Vagina (tissue), 2 donors: ENCODE measurements at regions not wholly inside any gene's neighbourhood (a gene's known extent, or its start where the extent isn't known, plus 50 kb on each side); places are given as distances from the start of the nearest gene placed in this dataset.

Experiments used
- DNase-seq, 2 donors: peaks; one replicate each; pipeline ENCODE4 v3.0.0-alpha.2; 2017; ENCODE audit errors: extremely low spot score in 2 of 2
- H3K27ac ChIP-seq: fragments of 200-600 bp; sonication (generic); one replicate; pipeline ENCODE4 v1.5.1; 2019
- H3K27me3 ChIP-seq: fragments of 200-600 bp; sonication (generic); one replicate; pipeline ENCODE4 v1.5.1; 2019
- H3K36me3 ChIP-seq, 2 donors: fragments of 200-600 bp; sonication (generic); one replicate each; pipeline ENCODE4 v1.5.1; 2017 to 2019
- H3K4me1 ChIP-seq: fragments of 200-600 bp; sonication (generic); one replicate; pipeline ENCODE4 v1.5.1; 2019
- H3K4me3 ChIP-seq, 2 donors: fragments of 200-600 bp; sonication (generic); 1 replicate in 1 of 2; 2 replicates in 1 of 2; pipeline ENCODE4 v1.5.1; 2016 to 2019
- H3K9me3 ChIP-seq: fragments of 200-600 bp; sonication (generic); one replicate; pipeline ENCODE4 v1.5.1; 2019
- CTCF ChIP-seq, 3 experiments: fragments of 450-650 bp in 2 of 3; fragments of 200-600 bp in 1 of 3; sonication (generic) in 1 of 3; IDR thresholded peaks; one replicate each; pipeline ENCODE4 v1.5.1; 2017 to 2019; ENCODE audit warnings: antibody characterized with exemption in 3 of 3, mild to moderate bottlenecking in 2 of 3, moderate library complexity in 2 of 3
- POLR2A ChIP-seq, 2 donors: fragments of 450-650 bp; IDR thresholded peaks; one replicate each; pipeline ENCODE4 v1.6.1; 2017; ENCODE audit warnings: antibody characterized with exemption in 2 of 2, mild to moderate bottlenecking in 2 of 2, moderate library complexity in 2 of 2
- POLR2AphosphoS5 ChIP-seq, 2 donors: sonication (generic); formaldehyde crosslinking; IDR thresholded peaks; one replicate each; pipeline ENCODE4 v1.9.0; 2017; ENCODE audit warnings: antibody characterized with exemption in 2 of 2, mild to moderate bottlenecking in 2 of 2, low read depth in 1 of 2; ENCODE audit not compliant: insufficient read depth in 1 of 2
- intact Hi-C: fragments of 100-400 bp; cut with DNase I; formaldehyde crosslinking; loops from one replicate; pipeline ENCODE4 v1.15.1; 2023

DNA sequence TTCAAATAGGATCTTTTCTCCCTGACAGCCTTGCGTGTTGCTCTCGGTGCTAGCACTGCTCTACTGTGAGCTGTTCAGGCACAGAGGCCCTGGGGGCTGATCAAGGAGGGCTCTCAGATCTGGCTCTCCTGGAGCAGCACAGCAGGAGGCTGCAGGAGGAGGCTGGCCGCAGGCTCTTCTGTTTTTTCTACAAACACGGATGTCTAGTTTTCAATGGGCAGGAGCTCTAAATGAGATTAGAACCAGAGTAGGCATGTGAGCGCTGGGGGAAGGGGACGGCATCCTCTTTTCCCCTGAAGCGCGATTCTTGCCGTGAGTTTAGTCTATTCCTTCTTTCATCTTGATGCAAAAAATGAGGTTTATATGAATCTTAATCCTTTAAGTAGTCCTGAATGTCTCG lies 61.7 kb upstream of the IRX4 start:
- no peak for DNase-seq
- TF ChIP-seq CTCF (IDR thresholded peaks at IDR 0.05), result no peak
- TF ChIP-seq POLR2AphosphoS5 (IDR thresholded peaks at IDR 0.05; ENCODE audit: insufficient read depth in 1 of 2, low read depth in 1 of 2), result no peak
- no peak for TF ChIP-seq POLR2A (IDR thresholded peaks at IDR 0.05)
- Histone ChIP-seq H3K27ac (no peak overlapping the region), H3K4me3 (no peak overlapping the region), H3K36me3 (no peaks in the 10 kb centered on the region), H3K9me3 (no peaks in the 10 kb centered on the region), H3K27me3 (no peaks in the 10 kb centered on the region), H3K4me1 (peaks cover 14% of the 10 kb centered on the region)
- intact Hi-C loops, result no loop called here

DNA sequence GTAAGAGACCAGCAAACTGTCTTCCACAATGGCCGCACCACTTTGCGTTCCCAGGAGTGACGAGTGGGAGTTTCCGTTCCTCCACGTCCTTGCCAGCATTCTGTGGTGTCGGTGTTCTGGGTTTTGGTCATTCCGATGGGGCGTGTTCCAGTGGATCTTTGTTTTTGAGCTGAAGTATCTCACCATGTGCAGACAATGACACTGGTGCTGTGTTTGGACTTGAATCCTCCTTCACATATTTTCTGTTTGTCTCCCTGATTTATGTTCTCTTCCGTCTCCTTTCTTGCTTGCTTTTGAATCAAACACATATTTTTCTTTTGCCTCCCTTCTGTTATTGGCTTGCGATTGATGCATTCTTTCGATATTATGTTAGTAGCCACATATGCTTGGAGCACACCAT lies 60.8 kb upstream of the IRX4 start:
- no peak for DNase-seq
- H3K27me3 ChIP-seq, result no peaks in the 10 kb centered on the region
- intact Hi-C loops, result no loop called here
- H3K27ac ChIP-seq, result no peak overlapping the region
- peaks cover 10% of the 10 kb centered on the region for H3K4me1 ChIP-seq
- no peak overlapping the region for H3K4me3 ChIP-seq
- TF ChIP-seq CTCF (IDR thresholded peaks at IDR 0.05), result no peak
- TF ChIP-seq POLR2A (IDR thresholded peaks at IDR 0.05), result no peak
- TF ChIP-seq POLR2AphosphoS5 (IDR thresholded peaks at IDR 0.05; ENCODE audit: insufficient read depth in 1 of 2, low read depth in 1 of 2), result no peak
- no peaks in the 10 kb centered on the region for H3K36me3 ChIP-seq
- H3K9me3 ChIP-seq, result no peaks in the 10 kb centered on the region

- H3K4me3 ChIP-seq, result no peak overlapping the region
- H3K36me3 ChIP-seq, result no peaks in the 10 kb centered on the region
- H3K9me3 ChIP-seq, result no peaks in the 10 kb centered on the region
- no peaks in the 10 kb centered on the region for H3K27me3 ChIP-seq
- H3K27ac ChIP-seq, result no peak overlapping the region
- H3K4me1 ChIP-seq, result peaks cover 5% of the 10 kb centered on the region
- TF ChIP-seq CTCF (IDR thresholded peaks at IDR 0.05), result no peak
- TF ChIP-seq POLR2A (IDR thresholded peaks at IDR 0.05), result no peak
- TF ChIP-seq POLR2AphosphoS5 (IDR thresholded peaks at IDR 0.05; ENCODE audit: insufficient read depth in 1 of 2, low read depth in 1 of 2), result no peak
- intact Hi-C loops, result no loop called here
- DNase-seq, result no peak
Observed at GRCh38 chr5:1942630-1943029, 59.9 kb upstream of the IRX4 start.

GRCh38 chr5:1942158-1942557 lies 59.4 kb upstream of the IRX4 start:
- intact Hi-C loops, result no loop called here
- Histone ChIP-seq H3K36me3 (no peaks in the 10 kb centered on the region), H3K4me1 (peaks cover 5% of the 10 kb centered on the region), H3K4me3 (no peak overlapping the region), H3K27ac (no peak overlapping the region), H3K9me3 (no peaks in the 10 kb centered on the region), H3K27me3 (no peaks in the 10 kb centered on the region)
- TF ChIP-seq POLR2AphosphoS5 (IDR thresholded peaks at IDR 0.05; ENCODE audit: insufficient read depth in 1 of 2, low read depth in 1 of 2) (no peak), POLR2A (IDR thresholded peaks at IDR 0.05) (no peak), CTCF (IDR thresholded peaks at IDR 0.05) (no peak)
- no peak for DNase-seq

GRCh38 chr5:1939256-1939655 lies 56.5 kb upstream of the IRX4 start:
- Histone ChIP-seq H3K27me3 (no peaks in the 10 kb centered on the region), H3K9me3 (no peaks in the 10 kb centered on the region), H3K4me3 (no peak overlapping the region), H3K4me1 (peaks cover 2% of the 10 kb centered on the region), H3K27ac (no peak overlapping the region), H3K36me3 (no peaks in the 10 kb centered on the region)
- TF ChIP-seq POLR2AphosphoS5 (IDR thresholded peaks at IDR 0.05; ENCODE audit: insufficient read depth in 1 of 2, low read depth in 1 of 2) (no peak), POLR2A (IDR thresholded peaks at IDR 0.05) (no peak), CTCF (IDR thresholded peaks at IDR 0.05) (no peak)
- intact Hi-C loops, result no loop called here
- DNase-seq, result no peak
